OCI-LY1 (cell line): ENCODE measurements at regions not wholly inside any gene's neighbourhood (a gene's known extent, or its start where the extent isn't known, plus 50 kb on each side); places are given as distances from the start of the nearest gene placed in this dataset.

Source experiments
- H2AFZ ChIP-seq: fragments of 200-600 bp; sonication (generic), shearing (Covaris generic); 2 replicates; pipeline ENCODE4 v1.6.0; 2014; ENCODE audit warnings: antibody characterized with exemption, mild to moderate bottlenecking, low read length
- H3F3A ChIP-seq: fragments of 200-600 bp; sonication (generic), shearing (Covaris generic); 2 replicates; pipeline ENCODE4 v1.6.0; 2014; ENCODE audit warnings: mild to moderate bottlenecking, antibody characterized with exemption, low read length, moderate library complexity; ENCODE audit not compliant: insufficient read depth
- H3K27ac ChIP-seq: fragments of 200-600 bp; sonication (generic); 2 replicates; pipeline ENCODE4 v1.5.1; 2014; ENCODE audit warnings: low read length, mixed run types, mild to moderate bottlenecking, low read depth; ENCODE audit not compliant: poor library complexity, severe bottlenecking
- H3K27me3 ChIP-seq: fragments of 200-600 bp; sonication (generic); 2 replicates; pipeline ENCODE4 v1.6.0; 2014; ENCODE audit warnings: antibody characterized with exemption, mild to moderate bottlenecking, low read length, moderate library complexity; ENCODE audit not compliant: insufficient read depth
- H3K36me3 ChIP-seq: fragments of 200-600 bp; sonication (generic); 2 replicates; pipeline ENCODE4 v1.6.1; 2014; ENCODE audit warnings: mild to moderate bottlenecking, antibody characterized with exemption, low read length, moderate library complexity, mixed read lengths; ENCODE audit not compliant: insufficient read depth
- H3K4me1 ChIP-seq: fragments of 200-600 bp; sonication (generic); 2 replicates; pipeline ENCODE4 v1.5.1; 2014; ENCODE audit warnings: mild to moderate bottlenecking, low read length, moderate library complexity; ENCODE audit not compliant: insufficient read depth, severe bottlenecking
- H3K4me2 ChIP-seq: fragments of 200-600 bp; sonication (generic), shearing (Covaris generic); 2 replicates; pipeline ENCODE4 v1.6.1; 2014; ENCODE audit warnings: low read length
- H3K4me3 ChIP-seq: fragments of 200-600 bp; sonication (generic); 2 replicates; pipeline ENCODE4 v1.5.1; 2014; ENCODE audit warnings: low read length, low read depth, mild to moderate bottlenecking, mixed read lengths; ENCODE audit not compliant: poor library complexity, severe bottlenecking
- H3K79me2 ChIP-seq: fragments of 200-600 bp; shearing (Covaris generic); 2 replicates; pipeline ENCODE4 v1.6.1; 2016; ENCODE audit warnings: mixed run types, low read length, mixed read lengths; ENCODE audit not compliant: insufficient read depth
- H3K9ac ChIP-seq: fragments of 200-600 bp; sonication (generic), shearing (Covaris generic); 2 replicates; pipeline ENCODE4 v1.6.1; 2014; ENCODE audit warnings: mild to moderate bottlenecking, low read length, mixed read lengths
- H3K9me2 ChIP-seq: fragments of 200-600 bp; sonication (generic), shearing (Covaris generic); 2 replicates; pipeline ENCODE4 v1.6.1; 2014; ENCODE audit warnings: low read depth, mild to moderate bottlenecking, low read length, mixed read lengths
- H3K9me3 ChIP-seq: fragments of 200-600 bp; shearing (Covaris generic); 2 replicates; pipeline ENCODE4 v1.6.1; 2014; ENCODE audit warnings: low read length, mixed read lengths
- H4K20me1 ChIP-seq: fragments of 200-600 bp; sonication (generic), shearing (Covaris generic); 2 replicates; pipeline ENCODE4 v1.6.0; 2016; ENCODE audit warnings: mild to moderate bottlenecking, low read length; ENCODE audit not compliant: insufficient read depth
- CTCF ChIP-seq: fragments of 200-600 bp; sonication (generic), shearing (Covaris generic); IDR thresholded peaks from 2 replicates; pipeline ENCODE4 v1.5.1; 2017; ENCODE audit warnings: mild to moderate bottlenecking, antibody characterized with exemption, low read length, moderate library complexity, mixed read lengths
- EZH2 ChIP-seq: fragments of 200-600 bp; sonication (generic), shearing (Covaris generic); IDR thresholded peaks from 2 replicates; pipeline ENCODE4 v1.8.0; 2017; ENCODE audit warnings: borderline replicate concordance, mixed run types, mild to moderate bottlenecking, antibody characterized with exemption, low read length, moderate library complexity, mixed read lengths

- H3K36me3 ChIP-seq: no peaks in the 10 kb centered on the region
- H3K9me3 ChIP-seq: no peaks in the 10 kb centered on the region
- no peaks in the 10 kb centered on the region for H4K20me1 ChIP-seq
- no peak overlapping the region for H3K9ac ChIP-seq
- no peaks in the 10 kb centered on the region for H3F3A ChIP-seq
- no peaks in the 10 kb centered on the region for H3K9me2 ChIP-seq
- no peaks in the 10 kb centered on the region for H3K79me2 ChIP-seq
- no peak overlapping the region for H3K4me2 ChIP-seq
- TF ChIP-seq CTCF (no peak), EZH2 (no peak)
- H3K27ac ChIP-seq: no peak overlapping the region
- no peaks in the 10 kb centered on the region for H3K27me3 ChIP-seq
- H3K4me1 ChIP-seq: no peaks in the 10 kb centered on the region
- no peak overlapping the region for H2AFZ ChIP-seq
- no peak overlapping the region for H3K4me3 ChIP-seq
Measured at GRCh38 chr13:53272873-53273272, 244.3 kb downstream of the OLFM4 start.

- H4K20me1 ChIP-seq: no peaks in the 10 kb centered on the region
- H3K4me3 ChIP-seq: no peak overlapping the region
- no peak overlapping the region for H3K4me2 ChIP-seq
- TF ChIP-seq CTCF (no peak), EZH2 (no peak)
- H3K9me3 ChIP-seq: no peaks in the 10 kb centered on the region
- H3F3A ChIP-seq: no peaks in the 10 kb centered on the region
- no peak overlapping the region for H3K9ac ChIP-seq
- H3K27me3 ChIP-seq: no peaks in the 10 kb centered on the region
- H2AFZ ChIP-seq: no peak overlapping the region
- no peak overlapping the region for H3K27ac ChIP-seq
- no peaks in the 10 kb centered on the region for H3K36me3 ChIP-seq
- H3K9me2 ChIP-seq: no peaks in the 10 kb centered on the region
- H3K79me2 ChIP-seq: no peaks in the 10 kb centered on the region
- no peaks in the 10 kb centered on the region for H3K4me1 ChIP-seq
Measured at GRCh38 chr13:53276265-53276664, 247.7 kb downstream of the OLFM4 start.

GRCh38 chr13:53281677-53282076 is 253.1 kb downstream of the OLFM4 start:
- TF ChIP-seq CTCF (no peak), EZH2 (no peak)
- Histone ChIP-seq H3F3A (no peaks in the 10 kb centered on the region), H3K27ac (no peak overlapping the region), H3K4me1 (no peaks in the 10 kb centered on the region), H4K20me1 (no peaks in the 10 kb centered on the region), H3K27me3 (no peaks in the 10 kb centered on the region), H2AFZ (no peak overlapping the region), H3K9me2 (no peaks in the 10 kb centered on the region), H3K79me2 (no peaks in the 10 kb centered on the region), H3K36me3 (no peaks in the 10 kb centered on the region), H3K9me3 (no peaks in the 10 kb centered on the region), H3K4me3 (no peak overlapping the region), H3K9ac (no peak overlapping the region), H3K4me2 (no peak overlapping the region)
